HS-5 (cell line): ENCODE measurements at regions not wholly inside any gene's neighbourhood (a gene's known extent, or its start where the extent isn't known, plus 50 kb on each side); places are given as distances from the start of the nearest gene placed in this dataset.

Source experiments
- DNase-seq: peaks from one replicate; pipeline ENCODE4 v3.0.0-alpha.2; 2012; ENCODE audit warnings: low read depth

- DNase-seq: no peak
These were observed 79.0 kb upstream of the HAAO start for GRCh38 chr2:42871372-42871771.

- no peak for DNase-seq
These were observed 76.5 kb upstream of the HAAO start for GRCh38 chr2:42868874-42869273.

GRCh38 chr2:42868096-42868495, 75.7 kb upstream of the HAAO start:
- DNase-seq: no peak

- no peak for DNase-seq
These were observed 75.0 kb upstream of the HAAO start for GRCh38 chr2:42867093-42868065.

- no peak for DNase-seq
These were observed 73.8 kb upstream of the HAAO start for GRCh38 chr2:42865884-42866881.

GRCh38 chr2:42864641-42865280, 72.4 kb upstream of the HAAO start:
- no peak for DNase-seq

GRCh38 chr2:42864222-42864621, 71.8 kb upstream of the HAAO start:
- DNase-seq: no peak

- DNase-seq: no peak
These were observed 71.4 kb upstream of the HAAO start for GRCh38 chr2:42863751-42864150.

GRCh38 chr2:42863320-42863719, 70.9 kb upstream of the HAAO start:
- DNase-seq: no peak

- no peak for DNase-seq
These were observed 70.3 kb upstream of the HAAO start for GRCh38 chr2:42862669-42863185.

- DNase-seq: no peak
These were observed 68.9 kb upstream of the HAAO start for GRCh38 chr2:42861321-42861720.

- DNase-seq: no peak
These were observed 68.1 kb upstream of the HAAO start for GRCh38 chr2:42860319-42861094.

GRCh38 chr2:42859791-42860190, 67.4 kb upstream of the HAAO start:
- no peak for DNase-seq

GRCh38 chr2:42859006-42859552, 66.7 kb upstream of the HAAO start:
- no peak for DNase-seq

- no peak for DNase-seq
These were observed 66.0 kb upstream of the HAAO start for GRCh38 chr2:42858140-42859005.

GRCh38 chr2:42856891-42857632, 64.7 kb upstream of the HAAO start:
- no peak for DNase-seq

- no peak for DNase-seq
These were observed 63.9 kb upstream of the HAAO start for GRCh38 chr2:42856106-42856860.

GRCh38 chr2:42855221-42855970, 63.0 kb upstream of the HAAO start:
- DNase-seq: no peak
